H1 (cell line): ENCODE measurements at regions not wholly inside any gene's neighbourhood (a gene's known extent, or its start where the extent isn't known, plus 50 kb on each side); places are given as distances from the start of the nearest gene placed in this dataset.

ENCODE experiments used
- CTCF ChIA-PET: fragments of 300-600 bp; sonication (Branson Sonifier 250); formaldehyde crosslinking; loops from one replicate; lab custom pipeline; 2021; ENCODE audit not compliant: partially characterized antibody; lab: Charles Lee
- POLR2A ChIA-PET: fragments of 300-600 bp; sonication (Branson Sonifier 250); formaldehyde crosslinking; loops from one replicate; lab custom pipeline; 2021; ENCODE audit warnings: inconsistent platforms; ENCODE audit not compliant: partially characterized antibody; lab: Charles Lee
- DNase-seq, 2 experiments: peaks; one replicate each; pipeline versions ENCODE4 v3.0.0 to v3.0.0-alpha.2; 2010 to 2022; ENCODE audit warnings: low spot score in 2 of 2, low read depth in 1 of 2, mixed read lengths in 1 of 2
- FAIRE-seq: peaks from 2 replicates; lab custom pipeline; 2011; peaks lifted over from hg19 to GRCh38; lab: Jason Lieb, UNC
- H2AFZ ChIP-seq: 2 replicates; pipeline ENCODE4 v1.8.1; 2012; ENCODE audit warnings: low read length, inconsistent platforms
- H2AK5ac ChIP-seq: 2 replicates; pipeline ENCODE4 v1.6.1; 2013; ENCODE audit warnings: low read depth, low read length
- H2BK120ac ChIP-seq: replicated peaks from 2 replicates; pipeline ENCODE3; 2013; ENCODE audit warnings: low read depth, low read length, inconsistent platforms
- H2BK12ac ChIP-seq: 2 replicates; pipeline ENCODE4 v1.6.1; 2013; ENCODE audit warnings: low read depth, low read length
- H2BK15ac ChIP-seq: 2 replicates; pipeline ENCODE4 v1.6.1; 2013; ENCODE audit warnings: low read length
- H2BK20ac ChIP-seq: 2 replicates; pipeline ENCODE4 v1.6.1; 2013; ENCODE audit warnings: low read length
- H2BK5ac ChIP-seq: 2 replicates; pipeline ENCODE4 v1.6.1; 2013; ENCODE audit warnings: low read depth, low read length
- H3K14ac ChIP-seq: 2 replicates; pipeline ENCODE4 v1.6.1; 2013; ENCODE audit warnings: inconsistent platforms; ENCODE audit not compliant: insufficient read length
- H3K18ac ChIP-seq: 2 replicates; pipeline ENCODE4 v1.6.1; 2013; ENCODE audit warnings: low read length; ENCODE audit errors: extremely low read depth
- H3K23ac ChIP-seq: 2 replicates; pipeline ENCODE4 v1.6.1; 2013; ENCODE audit warnings: inconsistent platforms; ENCODE audit not compliant: insufficient read length
- H3K23me2 ChIP-seq: 2 replicates; pipeline ENCODE4 v1.6.1; 2013; ENCODE audit warnings: low read depth, low read length
- H3K27ac ChIP-seq: 2 replicates; pipeline ENCODE4 v1.6.1; 2011; ENCODE audit warnings: low read depth, low read length, inconsistent platforms
- H3K27me3 ChIP-seq, 4 experiments: replicated peaks in 1 of 4; 1 replicate in 1 of 4; 2 replicates in 3 of 4; pipeline versions ENCODE4 v1.6.1 to v1.8.1; 2011 to 2013; ENCODE audit warnings: low read length in 3 of 4, mild to moderate bottlenecking in 3 of 4, inconsistent platforms in 2 of 4, mixed read lengths in 2 of 4, moderate library complexity in 1 of 4; ENCODE audit not compliant: control insufficient read depth in 3 of 4, insufficient read depth in 3 of 4; ENCODE audit errors: extremely low read depth in 1 of 4
- H3K36me3 ChIP-seq, 4 experiments: 2 replicates each; pipeline versions ENCODE4 v1.6.1 to v1.8.1; 2011 to 2013; ENCODE audit warnings: mild to moderate bottlenecking in 4 of 4, low read length in 3 of 4, moderate library complexity in 2 of 4, control low read depth in 1 of 4, inconsistent platforms in 1 of 4; ENCODE audit not compliant: insufficient read depth in 4 of 4, control insufficient read depth in 2 of 4
- H3K4ac ChIP-seq: replicated peaks from 2 replicates; pipeline ENCODE3; 2013; ENCODE audit warnings: low read length, low read depth, mixed read lengths, inconsistent platforms; ENCODE audit not compliant: insufficient read length
- H3K4me1 ChIP-seq, 4 experiments: replicated peaks in 1 of 4; 1 replicate in 1 of 4; 2 replicates in 3 of 4; pipeline versions ENCODE4 v1.6.1 to v1.8.1; 2011 to 2013; ENCODE audit warnings: low read length in 3 of 4, inconsistent platforms in 2 of 4, mixed read lengths in 1 of 4; ENCODE audit not compliant: insufficient read depth in 4 of 4, control insufficient read depth in 3 of 4
- H3K4me2 ChIP-seq, 2 experiments: 2 replicates each; pipeline versions ENCODE4 v1.6.1 to v1.8.1; 2011 to 2013; ENCODE audit warnings: low read depth in 2 of 2, low read length in 2 of 2, control low read depth in 1 of 2, inconsistent platforms in 1 of 2, mild to moderate bottlenecking in 1 of 2; ENCODE audit not compliant: insufficient read depth in 1 of 2
- H3K4me3 ChIP-seq, 4 experiments: fragments of 200-600, 300-600 bp in 1 of 4; sonication (generic), shearing (Covaris generic), sonication (Bioruptor Twin) in 1 of 4; 2 replicates each; pipeline versions ENCODE4 v1.5.1 to v1.8.1; 2011 to 2016; ENCODE audit warnings: low read length in 4 of 4, low read depth in 3 of 4, control low read depth in 2 of 4, inconsistent platforms in 2 of 4, mild to moderate bottlenecking in 2 of 4, mixed read lengths in 1 of 4, moderate library complexity in 1 of 4; ENCODE audit not compliant: insufficient read depth in 2 of 4; ENCODE audit errors: extremely low read depth in 1 of 4
- H3K56ac ChIP-seq: replicated peaks from 2 replicates; pipeline ENCODE3; 2013; ENCODE audit warnings: low read depth, mild to moderate bottlenecking, mixed read lengths, low read length, inconsistent platforms; ENCODE audit not compliant: insufficient read length
- H3K79me1 ChIP-seq: 2 replicates; pipeline ENCODE4 v1.6.1; 2013; ENCODE audit warnings: low read depth, low read length, control low read depth
- H3K79me2 ChIP-seq, 2 experiments: 2 replicates each; pipeline versions ENCODE4 v1.6.1 to v1.8.1; 2012 to 2013; ENCODE audit warnings: low read length in 2 of 2, mild to moderate bottlenecking in 2 of 2, inconsistent platforms in 1 of 2; ENCODE audit not compliant: insufficient read depth in 2 of 2, control insufficient read depth in 1 of 2
- H3K9ac ChIP-seq, 4 experiments: replicated peaks in 1 of 4; 1 replicate in 1 of 4; 2 replicates in 3 of 4; pipeline versions ENCODE4 v1.6.1 to v1.8.1; 2011 to 2013; ENCODE audit warnings: low read depth in 3 of 4, low read length in 3 of 4, control low read depth in 2 of 4, mild to moderate bottlenecking in 2 of 4, moderate library complexity in 2 of 4, inconsistent platforms in 1 of 4; ENCODE audit errors: extremely low read depth in 1 of 4
- H3K9me3 ChIP-seq, 2 experiments: 2 replicates each; pipeline versions ENCODE4 v1.6.1 to v1.8.1; 2012 to 2013; ENCODE audit warnings: mild to moderate bottlenecking in 2 of 2, moderate library complexity in 2 of 2, control low read depth in 1 of 2, inconsistent platforms in 1 of 2, low read depth in 1 of 2, low read length in 1 of 2, mixed read lengths in 1 of 2; ENCODE audit not compliant: insufficient read depth in 2 of 2
- H4K20me1 ChIP-seq, 2 experiments: replicated peaks in 1 of 2; 2 replicates each; pipeline versions ENCODE3 to v1.8.1; 2011 to 2013; ENCODE audit warnings: inconsistent platforms in 2 of 2, low read length in 2 of 2, mild to moderate bottlenecking in 1 of 2; ENCODE audit not compliant: insufficient read depth in 2 of 2, control insufficient read depth in 1 of 2
- H4K5ac ChIP-seq: 2 replicates; pipeline ENCODE4 v1.6.1; 2013; ENCODE audit warnings: low read length, low read depth, mixed read lengths, inconsistent platforms; ENCODE audit not compliant: insufficient read length
- H4K8ac ChIP-seq: 2 replicates; pipeline ENCODE4 v1.8.0; 2013; ENCODE audit warnings: mild to moderate bottlenecking, moderate library complexity, low read length, inconsistent platforms; ENCODE audit not compliant: insufficient read depth; ENCODE audit errors: extremely low read depth
- H4K91ac ChIP-seq: replicated peaks from 2 replicates; pipeline ENCODE3; 2013; ENCODE audit warnings: low read length, mixed read lengths, inconsistent platforms; ENCODE audit not compliant: insufficient read length
- CREB1 ChIP-seq: IDR thresholded peaks from 2 replicates; pipeline ENCODE4 v1.6.1; 2012; ENCODE audit warnings: inconsistent platforms
- GABPA ChIP-seq: IDR thresholded peaks from 2 replicates; pipeline ENCODE4 v1.6.1; 2011; ENCODE audit warnings: mild to moderate bottlenecking, low read length, moderate library complexity, borderline replicate concordance; ENCODE audit not compliant: insufficient read depth
- WGBS, 2 experiments: shearing (Covaris generic) in 1 of 2; methylation state at CpG; one replicate each; pipeline versions ENCODE4 v1.1.6 to v1.1.7; 2013 to 2015; ENCODE audit warnings: low lambda C conversion rate in 2 of 2, mixed read lengths in 2 of 2, inconsistent platforms in 1 of 2, low coverage in 1 of 2, missing lambda C conversion rate in 1 of 2; ENCODE audit not compliant: insufficient replicate concordance in 2 of 2, insufficient coverage in 1 of 2, insufficient read length in 1 of 2; ENCODE audit errors: extremely low coverage in 1 of 2, missing lambda C conversion rate in 1 of 2; 5-methylcytosine and 5-hydroxymethylcytosine counted together

- Histone ChIP-seq H3K9me3 (no peaks in the 10 kb centered on the region), H3K9ac (no peak overlapping the region), H2AK5ac (no peak overlapping the region), H2AFZ (no peak overlapping the region), H3K4me2 (no peak overlapping the region), H3K18ac (no peak overlapping the region), H3K27me3 (no peaks in the 10 kb centered on the region; a peak in 1 of 7 replicates), H4K5ac (no peak overlapping the region), H3K79me1 (no peaks in the 10 kb centered on the region; the same call in 1 of the 2 replicates), H3K23ac (no peak overlapping the region), H3K4me1 (peaks cover 0 to 13% (median 0%) of the 10 kb centered on the region in 4 experiments; a peak in 3 of 7 replicates), H2BK15ac (no peak overlapping the region), H2BK5ac (no peak overlapping the region), H2BK12ac (no peak overlapping the region), H4K91ac (no peak overlapping the region), H3K4ac (no peak overlapping the region), H3K56ac (no peak overlapping the region), H3K79me2 (no peaks in the 10 kb centered on the region), H3K23me2 (no peaks in the 10 kb centered on the region), H3K27ac (no peak overlapping the region), H4K20me1 (no peaks in the 10 kb centered on the region), H3K4me3 (no peak overlapping the region), H3K36me3 (no peaks in the 10 kb centered on the region), H2BK20ac (no peak overlapping the region), H3K14ac (no peak overlapping the region), H4K8ac (no peak overlapping the region), H2BK120ac (no peak overlapping the region)
- POLR2A ChIA-PET, result no interaction called here
- no peak for FAIRE-seq
- DNase-seq, result no peak
- CTCF ChIA-PET, result no interaction called here
- no peak for TF ChIP-seq GABPA
- no peak for TF ChIP-seq CREB1
- WGBS, 2 experiments, result 83% methylated on average over 2 of the region's 2 CpGs; no CpG with 5 or more reads in 1 of the 2 experiments
Observed at GRCh38 chr5:67774267-67774552, 441.3 kb upstream of the PIK3R1 start.
